ENCODE measurements at regions not wholly inside any gene's neighbourhood (a gene's known extent, or its start where the extent isn't known, plus 50 kb on each side); places are given as distances from the start of the nearest gene placed in this dataset.

- TF ChIP-seq TAF1 (IDR thresholded peaks at IDR 0.05; ENCODE audit: low read depth, low read length): no peak
- TF ChIP-seq PHF8 (conservative IDR thresholded peaks at IDR 0.05; ENCODE audit: low read depth, low read length): no peak
Observed at GRCh38 chr3:30225021-30225420, 381.4 kb upstream of the TGFBR2 start (continued).
